CD4-positive, alpha-beta T cell treated with Interleukin-15 for 4 hours (primary cell): ENCODE measurements at regions not wholly inside any gene's neighbourhood (a gene's known extent, or its start where the extent isn't known, plus 50 kb on each side); places are given as distances from the start of the nearest gene placed in this dataset.
"Not testable (repeated sequence)": the region's sequence is repeated elsewhere in the genome, so short reads cannot be mapped to it uniquely, and the experiment has no call there.

ENCODE experiments used
- DNase-seq: peaks from one replicate; pipeline ENCODE4 v3.0.0-alpha.2; 2020; ENCODE audit warnings: low spot score

DNA sequence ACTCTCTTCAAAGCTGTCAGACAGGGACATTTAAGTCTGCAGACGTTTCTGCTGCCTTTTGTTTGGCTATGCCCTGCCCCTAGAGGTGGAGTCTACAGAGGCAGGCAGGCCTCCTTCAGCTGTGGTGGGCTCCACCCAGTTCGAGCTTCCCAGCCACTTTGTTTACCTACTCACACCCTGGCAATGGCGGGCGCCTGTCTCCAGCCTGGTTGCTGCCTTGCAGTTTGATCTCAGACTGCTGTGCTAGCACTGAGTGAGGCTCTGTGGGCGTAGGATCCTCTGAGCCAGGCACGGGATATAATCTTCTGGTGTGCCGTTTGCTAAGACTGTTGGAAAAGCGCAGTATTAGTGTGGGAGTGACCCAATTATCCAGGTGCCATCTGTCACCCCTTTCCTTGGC is 499.8 kb upstream of the IZUMO3 start:
- DNase-seq, result not testable (repeated sequence)

DNA sequence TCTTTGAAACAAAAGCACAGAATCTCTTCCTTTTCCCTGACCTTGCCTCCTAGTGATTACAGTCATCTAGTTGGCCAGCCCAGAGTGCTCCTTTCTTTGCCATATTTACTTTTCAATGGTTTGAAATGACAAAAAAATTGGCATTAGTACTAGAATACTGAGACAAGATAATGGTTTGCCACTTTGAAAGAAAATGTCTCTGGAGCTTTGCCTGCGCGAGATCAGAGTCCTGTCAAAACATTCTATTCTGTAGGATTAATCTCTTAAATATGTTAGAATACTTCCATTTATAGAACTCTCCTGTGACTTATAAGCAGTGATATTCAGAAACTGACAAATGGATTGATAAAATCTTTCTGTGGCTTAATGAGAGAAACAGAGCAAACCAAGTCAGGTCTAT is 484.0 kb upstream of the IZUMO3 start:
- no peak for DNase-seq

DNA sequence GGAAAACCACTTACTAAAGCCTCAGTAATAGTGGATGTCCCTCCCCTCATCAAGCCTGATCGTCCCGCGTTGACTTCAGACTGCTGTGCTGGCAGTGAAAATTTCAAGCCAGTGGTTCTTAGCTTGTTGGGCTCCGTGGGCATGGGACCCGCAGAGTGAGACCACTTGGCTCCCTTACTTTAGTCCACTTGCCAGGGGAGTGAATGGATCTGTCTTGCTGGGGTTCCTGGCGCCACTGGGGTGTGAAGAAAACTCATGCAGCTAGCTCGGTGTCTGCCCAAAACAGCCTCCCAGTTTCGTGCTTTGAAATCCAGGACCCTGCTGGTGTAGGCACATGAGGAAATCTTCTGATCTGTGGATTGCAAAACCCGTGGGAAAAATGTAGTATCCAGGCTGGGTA is 480.0 kb upstream of the IZUMO3 start:
- no peak for DNase-seq

DNA sequence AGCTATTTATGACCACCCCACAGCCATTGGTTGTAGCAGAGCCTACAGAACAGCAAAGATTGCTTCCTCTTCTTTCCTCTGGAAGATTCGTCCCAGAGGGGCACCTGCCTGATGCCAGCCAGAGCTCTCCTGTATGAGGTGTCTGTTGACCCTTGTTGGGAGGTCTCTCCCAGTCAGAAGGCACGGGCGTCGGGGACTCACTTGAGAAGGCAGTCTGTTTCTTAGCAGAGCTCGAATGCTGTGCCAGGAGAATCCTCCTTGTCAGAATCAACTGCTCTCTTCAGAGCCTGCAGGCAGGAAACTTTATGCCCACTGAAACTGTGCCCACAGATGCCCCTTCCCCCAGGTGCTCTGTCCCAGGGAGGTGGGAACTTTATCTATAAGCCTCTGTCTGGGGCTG is 479.5 kb upstream of the IZUMO3 start:
- no peak for DNase-seq

DNA sequence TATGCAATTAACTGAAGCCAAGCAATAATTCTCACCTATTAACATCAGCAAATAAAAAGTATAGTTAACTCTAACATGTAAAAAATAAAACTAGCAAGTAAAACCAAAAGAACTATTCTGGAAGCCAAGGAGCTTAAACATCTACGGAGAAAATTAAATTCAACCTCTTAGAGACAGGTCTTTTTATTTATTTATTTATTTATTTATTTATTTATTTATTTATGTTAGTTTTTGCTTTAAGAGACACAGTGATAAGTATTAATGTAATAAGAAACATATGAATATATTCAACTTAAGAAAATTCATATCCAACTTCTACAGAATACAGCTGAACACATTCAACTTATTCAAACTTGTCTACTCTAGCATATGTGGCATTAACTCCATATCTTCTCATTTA is 472.1 kb upstream of the IZUMO3 start:
- no peak for DNase-seq

DNA sequence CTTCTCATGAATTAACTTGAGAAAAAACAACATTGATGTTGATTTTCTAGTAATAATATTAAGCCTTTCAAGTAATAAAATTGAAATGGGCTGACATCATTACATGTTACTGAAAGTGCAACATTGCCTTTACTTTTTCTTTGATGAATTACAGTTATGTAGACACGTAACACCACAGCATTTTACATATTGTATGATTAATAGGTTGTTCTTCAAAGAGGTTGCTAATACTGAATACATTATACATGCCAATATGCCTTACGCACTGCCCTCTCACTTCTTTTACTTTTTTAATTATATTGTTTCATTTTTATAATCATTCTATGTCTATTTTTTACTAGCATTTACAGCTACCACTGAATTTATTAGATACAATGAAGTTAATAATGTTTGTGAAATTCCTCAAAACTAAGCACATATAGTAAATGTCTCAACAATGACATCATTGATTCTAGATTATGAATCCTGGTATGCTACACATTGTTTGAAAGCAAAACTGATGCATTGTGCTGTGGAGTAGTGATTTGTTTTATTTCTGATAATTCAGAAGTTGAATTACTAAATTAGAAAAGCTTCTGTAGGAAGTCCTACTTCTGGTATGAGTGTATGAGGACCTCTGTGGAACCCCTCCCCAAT is 464.4 kb upstream of the IZUMO3 start:
- no peak for DNase-seq

DNA sequence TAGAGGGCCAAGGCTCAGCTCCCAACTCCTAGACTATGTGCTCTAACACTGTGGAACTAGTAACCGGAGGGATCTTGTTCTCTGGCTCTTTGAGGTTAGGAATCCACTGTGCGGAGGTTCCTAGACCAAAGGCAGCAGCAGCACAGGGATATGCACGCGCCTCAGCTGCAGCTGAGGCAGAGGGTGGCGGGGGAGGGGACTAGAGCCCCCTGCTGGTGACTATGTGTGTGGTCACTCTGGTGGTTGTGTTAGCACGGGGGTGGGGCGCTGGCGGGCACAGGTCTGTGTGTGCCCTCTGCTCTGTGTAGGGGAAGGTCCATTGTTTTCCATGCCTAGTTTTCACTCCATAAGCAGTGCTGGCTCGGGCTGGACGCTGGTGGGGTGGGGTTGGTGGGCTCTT is 458.0 kb upstream of the IZUMO3 start:
- no peak for DNase-seq

DNA sequence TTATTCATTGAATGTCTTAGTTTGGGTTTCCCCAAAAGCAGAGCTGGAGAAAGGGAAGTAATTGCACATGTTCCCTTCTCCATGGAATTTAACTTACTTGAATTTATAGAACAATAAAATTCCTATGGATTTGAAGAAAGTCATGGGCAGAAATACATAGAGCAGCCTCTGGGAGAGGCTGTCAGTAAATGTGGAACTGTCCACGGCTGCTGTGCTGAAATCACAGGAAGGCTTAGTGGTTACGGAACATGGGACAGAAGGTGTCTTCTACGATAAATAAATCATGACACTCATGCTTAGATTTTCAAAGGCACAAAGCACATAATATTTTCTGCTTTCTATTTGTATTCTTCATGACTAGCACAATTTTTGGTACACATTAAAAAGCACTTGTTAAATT is 440.6 kb upstream of the IZUMO3 start:
- no peak for DNase-seq

DNA sequence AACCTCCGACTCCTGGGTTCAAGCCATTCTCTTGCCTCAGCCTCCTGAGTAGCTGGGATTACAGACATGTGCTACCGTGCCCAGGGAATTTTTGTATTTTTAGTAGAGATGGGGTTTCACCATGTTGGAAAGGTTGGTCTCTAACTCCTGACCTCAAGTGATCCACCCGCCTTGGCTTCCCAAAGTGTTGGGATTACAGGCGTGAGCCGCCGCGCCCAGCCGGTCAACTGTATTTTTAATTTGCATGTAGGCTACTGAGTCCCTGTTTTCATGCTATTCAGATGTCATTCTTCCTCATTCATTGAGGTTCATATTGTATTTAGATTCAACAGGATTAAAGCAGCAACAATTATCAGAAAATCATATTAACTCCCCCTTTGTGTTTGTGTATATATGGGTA is 425.1 kb upstream of the IZUMO3 start:
- DNase-seq, result not testable (repeated sequence)

DNA sequence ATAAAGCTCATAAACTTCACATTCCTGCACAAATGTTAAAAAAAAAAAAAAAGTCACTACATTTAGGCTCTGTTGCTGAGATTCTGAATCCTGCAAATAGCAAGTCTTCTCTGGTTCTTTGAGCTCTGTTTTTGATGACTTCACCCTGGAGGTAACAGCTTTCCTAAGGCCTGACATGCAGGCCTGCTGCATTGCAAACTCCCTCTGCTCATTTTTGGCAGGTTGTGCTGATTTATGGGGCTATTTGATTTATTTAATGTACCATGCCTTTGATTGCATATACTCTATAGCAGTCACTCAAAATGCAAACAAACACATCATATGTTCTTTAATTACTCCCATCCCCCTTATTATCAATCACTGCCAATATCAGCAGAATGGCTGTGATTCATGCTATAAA is 416.1 kb upstream of the IZUMO3 start:
- DNase-seq, result no peak

DNA sequence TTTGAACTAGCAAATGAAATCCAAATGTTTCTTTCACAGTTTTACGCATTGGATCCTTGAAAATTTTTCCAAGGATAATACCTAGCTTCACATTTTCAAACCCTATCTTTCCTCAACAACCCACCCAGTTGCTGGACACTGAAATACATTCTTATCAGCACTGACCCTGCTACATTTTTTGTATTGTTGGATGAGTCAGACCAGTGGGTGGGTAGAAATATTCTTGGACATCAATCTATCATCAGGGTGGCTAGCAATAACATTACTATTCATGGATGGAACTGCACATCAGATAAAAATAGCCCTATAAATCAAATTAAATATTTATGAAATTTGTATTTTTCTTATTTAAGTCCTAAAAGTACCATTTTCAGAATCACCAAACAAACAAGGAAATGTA is 407.4 kb upstream of the IZUMO3 start:
- DNase-seq, result no peak

DNA sequence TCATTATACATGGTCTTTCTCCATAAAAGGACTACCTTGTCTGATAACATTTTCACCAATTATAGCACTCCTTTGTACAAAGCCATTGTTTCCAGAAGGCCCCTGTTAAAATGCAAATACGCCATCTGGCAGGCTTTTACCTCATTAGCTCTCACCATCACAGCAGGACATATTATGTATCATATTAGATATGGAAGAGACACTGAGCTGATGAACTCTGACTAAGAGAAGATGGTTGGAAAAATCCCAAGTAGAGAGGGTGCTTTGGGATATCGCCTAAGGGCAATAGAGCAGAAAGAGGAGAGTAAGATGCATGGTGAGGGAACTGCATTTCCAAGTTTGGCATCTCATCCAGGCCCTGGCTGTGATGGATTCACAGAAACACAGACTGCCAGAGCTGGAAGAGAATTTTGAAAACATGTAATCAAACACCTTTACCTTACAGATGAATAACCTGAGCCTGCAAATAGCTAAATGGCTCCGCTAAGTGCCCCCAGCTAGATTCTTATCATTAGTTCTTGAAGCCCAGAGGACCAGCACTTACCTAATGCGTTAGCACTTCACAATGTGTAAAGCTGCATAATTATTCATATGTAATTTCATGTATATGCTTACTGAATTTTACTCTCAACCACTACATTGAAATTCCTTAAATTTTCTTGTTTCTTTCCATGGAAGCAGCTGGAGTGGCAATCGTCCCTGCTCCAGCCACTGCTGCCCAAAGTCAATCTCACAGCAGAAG is 393.6 kb upstream of the IZUMO3 start:
- no peak for DNase-seq

DNA sequence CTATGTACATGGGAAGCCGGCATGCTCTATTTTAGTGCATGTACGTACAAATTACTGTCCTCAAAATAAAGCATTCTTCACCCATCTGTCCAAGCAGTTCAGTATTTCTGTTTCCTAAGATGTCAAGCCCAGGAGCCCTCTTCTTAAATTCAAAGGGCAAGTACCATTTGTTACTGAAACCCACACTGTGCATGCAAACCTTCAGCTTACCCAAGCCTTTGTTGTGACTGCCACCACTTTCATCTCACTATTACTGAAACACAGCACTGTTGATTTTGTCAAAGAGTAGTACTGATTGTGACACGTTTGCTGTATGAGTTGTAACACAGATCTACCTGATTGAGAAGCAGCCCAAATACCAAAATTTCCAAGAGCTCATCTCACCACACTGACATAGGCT is 390.4 kb upstream of the IZUMO3 start:
- DNase-seq, result no peak

DNA sequence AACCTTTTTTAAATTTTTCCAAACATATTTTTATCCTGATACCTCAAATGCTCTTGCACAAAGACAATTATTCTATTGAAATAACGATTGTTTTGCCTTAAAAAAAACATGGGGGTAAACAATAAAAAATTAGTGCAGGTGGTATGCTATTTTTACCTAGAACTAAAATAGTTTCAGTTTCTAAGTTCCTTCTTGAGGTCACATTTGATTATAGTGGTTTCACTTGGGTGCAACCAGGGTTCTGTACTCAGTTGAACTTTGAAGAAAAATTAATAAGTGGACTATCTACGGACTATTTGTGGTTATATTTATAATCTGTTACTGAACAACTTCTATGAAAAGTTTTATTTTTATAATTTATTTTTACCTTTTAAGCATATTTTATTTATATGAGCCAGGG is 387.1 kb upstream of the IZUMO3 start:
- no peak for DNase-seq

DNA sequence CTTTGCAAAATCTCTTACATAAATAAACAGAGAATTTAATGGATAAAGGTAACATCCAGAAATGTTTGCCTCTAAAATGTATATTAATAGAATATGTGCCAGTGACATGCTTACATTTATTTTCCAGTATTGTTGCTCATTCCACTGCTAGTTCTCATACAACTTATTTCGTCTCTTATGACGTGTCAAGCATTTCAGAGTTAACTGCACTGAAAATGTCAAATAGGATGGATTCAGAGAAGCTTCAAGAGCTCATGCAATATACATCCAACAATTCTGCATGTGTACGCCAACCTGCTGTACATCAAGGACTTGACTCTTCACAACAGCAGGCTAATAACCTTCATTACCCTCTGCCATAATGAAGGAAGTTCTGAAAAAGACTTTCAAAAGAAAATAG is 386.2 kb upstream of the IZUMO3 start:
- no peak for DNase-seq

DNA sequence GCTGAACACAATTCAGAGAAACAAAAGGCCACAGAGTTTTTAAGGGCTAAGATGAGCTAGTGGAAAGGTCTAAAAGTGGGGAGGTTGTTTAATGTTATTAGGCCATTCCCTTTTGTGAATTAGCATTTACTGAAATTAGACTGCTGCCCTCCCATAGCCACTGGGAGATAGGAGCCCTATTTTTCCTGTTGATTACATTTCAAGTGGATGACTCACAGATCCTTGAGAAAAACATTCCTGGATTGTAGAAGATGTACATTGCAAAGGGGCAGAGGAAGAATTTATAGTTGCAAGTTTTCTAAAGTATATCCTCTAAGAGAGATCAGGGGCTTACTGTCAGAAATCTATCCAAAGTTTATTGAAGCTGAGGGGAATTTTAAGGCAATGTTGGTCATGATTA is 367.1 kb upstream of the IZUMO3 start:
- no peak for DNase-seq

DNA sequence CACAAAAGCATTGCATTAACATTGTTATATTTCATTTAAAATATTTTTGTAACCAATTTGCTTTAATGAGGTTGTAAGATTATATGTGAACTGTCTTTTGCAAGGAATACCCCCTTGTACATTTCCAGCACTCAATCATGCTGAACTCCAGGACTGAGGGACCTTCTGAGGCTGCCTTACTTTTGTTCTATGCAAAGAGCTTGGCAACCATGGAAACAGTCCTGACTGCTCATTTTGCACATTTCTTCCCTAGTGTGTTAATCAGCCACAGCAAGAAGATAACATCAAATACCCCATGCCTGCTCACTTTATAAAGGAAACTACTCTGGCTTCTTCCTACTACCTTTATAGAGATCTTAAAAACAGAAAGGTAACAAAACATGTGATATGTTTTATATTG is 355.6 kb upstream of the IZUMO3 start:
- no peak for DNase-seq

DNA sequence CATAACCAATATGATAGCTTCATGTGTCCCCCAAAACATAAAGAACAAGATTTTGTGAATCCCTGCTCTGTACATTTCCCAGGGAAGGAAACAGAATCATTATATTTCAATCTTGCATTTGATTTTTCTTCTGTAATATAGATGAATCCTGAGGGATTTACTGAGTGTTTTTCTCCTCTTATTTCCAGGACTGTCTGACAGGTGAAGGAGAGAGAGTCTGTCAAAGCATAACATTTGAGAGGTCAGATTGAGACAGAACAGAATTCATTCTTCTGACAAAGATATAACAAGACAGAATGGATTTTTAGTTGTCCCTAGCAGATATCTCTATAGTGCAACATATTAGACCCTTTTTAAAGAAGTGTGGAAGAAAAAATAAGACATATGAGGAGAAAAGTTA is 354.5 kb upstream of the IZUMO3 start:
- no peak for DNase-seq

DNA sequence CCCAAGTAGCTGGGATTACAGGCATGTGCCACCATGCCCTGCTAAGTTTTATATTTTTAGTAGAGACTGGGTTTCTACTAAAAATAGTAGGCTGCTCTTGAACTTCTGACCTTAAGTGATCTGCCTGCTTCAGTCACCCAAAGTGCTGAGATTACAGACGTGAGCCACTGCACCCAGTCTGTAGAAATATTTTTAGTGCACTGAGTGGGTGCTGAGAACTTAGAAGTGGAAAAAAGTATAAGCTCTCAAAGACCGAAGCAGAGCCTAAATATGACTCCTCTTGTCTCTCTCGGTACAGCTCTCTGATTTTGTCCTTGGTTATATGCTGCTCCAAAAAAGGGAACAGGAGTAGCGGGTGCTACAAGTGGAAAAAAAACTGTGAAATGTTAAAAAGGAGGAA is 353.8 kb upstream of the IZUMO3 start:
- no peak for DNase-seq

DNA sequence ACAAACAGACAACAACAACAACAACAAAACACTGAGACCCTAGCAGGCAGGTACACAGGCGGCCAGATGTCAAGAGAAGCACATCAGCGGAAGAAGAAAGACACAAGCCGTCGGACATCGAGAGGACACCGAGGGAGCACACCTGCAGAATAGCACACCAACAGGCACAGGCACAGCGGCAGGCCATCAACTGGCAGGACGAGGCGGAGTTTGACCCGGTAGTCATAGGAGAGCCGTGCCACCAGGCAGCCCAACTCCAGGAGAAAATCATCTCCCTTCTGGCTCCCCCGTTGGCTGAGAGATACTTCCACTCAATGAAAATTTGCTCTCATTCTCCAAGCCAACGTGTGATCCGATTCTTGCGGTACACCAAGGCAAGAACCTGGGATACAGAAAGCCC is 352.1 kb upstream of the IZUMO3 start:
- no peak for DNase-seq

DNA sequence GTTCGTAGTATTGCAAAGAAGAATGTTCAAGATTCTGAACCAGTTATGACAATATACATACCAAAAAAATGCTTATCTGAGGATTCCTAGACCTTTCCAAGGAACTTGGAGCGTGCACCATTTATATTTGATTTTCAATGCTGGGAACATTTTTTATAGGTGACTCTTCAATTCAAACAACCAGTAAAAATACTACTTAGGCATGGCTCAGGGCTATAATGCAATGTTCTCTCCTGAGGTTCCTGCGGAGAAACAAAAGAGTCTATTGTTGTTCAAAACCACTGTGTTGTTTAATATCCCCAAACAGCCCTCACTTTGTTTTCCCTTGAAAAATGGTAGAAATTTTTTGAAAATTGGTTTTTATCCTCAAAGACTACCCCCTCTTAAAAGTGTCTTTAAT is 335.7 kb upstream of the IZUMO3 start:
- no peak for DNase-seq

DNA sequence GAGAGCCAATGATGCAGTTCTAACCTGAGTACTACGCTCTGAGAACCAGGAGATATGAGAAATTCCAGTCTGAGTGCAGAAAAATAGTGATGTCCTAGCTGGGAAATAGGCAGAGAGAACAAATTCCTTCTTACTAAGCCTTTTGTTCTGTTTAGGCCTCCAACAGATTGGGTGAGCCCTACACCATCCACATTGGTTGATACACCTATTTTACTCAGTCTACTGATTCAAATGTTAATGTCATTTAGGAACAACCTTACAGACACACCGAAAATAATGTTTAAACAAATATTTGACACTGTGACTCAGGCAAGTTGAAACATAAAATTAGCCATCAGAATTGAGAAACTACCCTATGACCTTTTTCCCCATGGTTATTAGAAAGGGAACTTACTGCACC is 333.9 kb upstream of the IZUMO3 start:
- DNase-seq, result no peak

DNA sequence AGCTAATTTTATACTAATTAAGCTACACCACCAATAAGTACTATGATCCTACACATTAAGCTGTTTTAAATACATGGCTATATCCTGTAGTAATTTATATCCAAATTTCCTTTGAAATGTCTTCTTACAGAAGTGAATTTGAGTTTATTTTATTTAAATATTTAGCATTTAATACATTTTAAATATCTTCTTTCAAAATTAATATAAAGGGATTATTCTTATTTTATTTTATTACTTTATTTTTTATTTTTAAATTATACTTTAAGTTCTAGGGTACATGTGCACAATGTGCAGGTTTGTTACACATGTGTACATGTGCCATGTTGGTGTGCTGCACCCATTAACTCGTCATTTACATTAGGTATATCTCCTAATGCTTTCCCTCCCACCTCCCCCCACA is 310.9 kb upstream of the IZUMO3 start:
- not testable (repeated sequence) for DNase-seq

DNA sequence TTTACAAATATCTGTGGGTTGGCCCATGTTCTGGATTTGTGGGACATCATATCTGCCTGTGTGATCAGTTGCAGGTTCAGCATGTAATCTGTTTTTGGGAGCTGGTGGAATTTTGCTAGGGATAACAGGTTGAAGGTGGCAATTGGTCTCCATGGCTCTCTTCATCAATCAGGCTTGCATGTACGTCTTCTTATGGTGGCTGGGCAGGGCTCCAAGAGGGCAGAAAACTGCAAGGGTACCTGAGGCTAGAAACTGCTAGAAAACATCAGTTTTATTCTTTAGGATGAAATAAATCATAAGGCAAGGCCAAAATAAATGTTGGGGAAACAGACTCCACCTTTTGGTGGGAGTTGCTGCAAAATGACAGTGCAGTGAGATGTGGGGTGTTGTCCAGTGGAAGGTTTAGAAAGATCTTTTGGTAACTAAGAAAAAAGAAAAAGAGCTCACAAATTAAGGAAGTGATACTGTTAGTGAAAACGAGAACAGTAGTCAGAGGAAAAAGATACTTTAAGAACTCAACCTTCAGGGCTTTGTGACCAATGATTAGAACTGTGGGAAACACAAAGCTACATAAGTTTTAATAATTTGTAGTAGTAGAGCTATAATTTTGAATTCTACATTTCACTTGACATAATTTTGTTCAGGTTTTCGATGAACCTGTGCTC is 300.7 kb upstream of the IZUMO3 start:
- DNase-seq, result no peak
